Natural killer cell (primary cell): ENCODE measurements at regions not wholly inside any gene's neighbourhood (a gene's known extent, or its start where the extent isn't known, plus 50 kb on each side); places are given as distances from the start of the nearest gene placed in this dataset.
"Not testable (repeated sequence)": the region's sequence is repeated elsewhere in the genome, so short reads cannot be mapped to it uniquely, and the experiment has no call there.

ENCODE experiments used
- ATAC-seq, 3 donors: fragments of 150-1000 bp in 2 of 3; fragments of 200-7000 bp in 1 of 3; cut with Tn5 transposase; 1 replicate in 1 of 3; 2 replicates in 2 of 3; pipeline ENCODE4 v1.10.0; 2021; ENCODE audit warnings: mild to moderate bottlenecking in 2 of 3, moderate library complexity in 2 of 3
- DNase-seq, 2 donors: peaks; one replicate each; pipeline versions ENCODE4 v3.0.0 to v3.0.0-alpha.2; 2013 to 2021; ENCODE audit warnings: mixed read lengths in 1 of 2
- H3K27ac ChIP-seq: one replicate; pipeline ENCODE4 v1.5.1; 2013; ENCODE audit warnings: mild to moderate bottlenecking, low read length
- H3K27me3 ChIP-seq: one replicate; pipeline ENCODE4 v1.6.1; 2013; ENCODE audit warnings: low read length; ENCODE audit not compliant: control insufficient read depth, insufficient read depth
- H3K36me3 ChIP-seq: one replicate; pipeline ENCODE4 v1.6.1; 2013; ENCODE audit warnings: low read length; ENCODE audit not compliant: control insufficient read depth, insufficient read depth
- H3K4me1 ChIP-seq: one replicate; pipeline ENCODE4 v1.6.1; 2013; ENCODE audit warnings: low read length; ENCODE audit not compliant: control insufficient read depth, insufficient read depth
- H3K4me3 ChIP-seq: one replicate; pipeline ENCODE4 v1.5.1; 2013; ENCODE audit warnings: low read length
- H3K9me3 ChIP-seq: one replicate; pipeline ENCODE4 v1.6.1; 2013; ENCODE audit warnings: low read length; ENCODE audit not compliant: control insufficient read depth, insufficient read depth
- H3K27ac Mint-ChIP-seq, 2 donors: one replicate each; pipeline ENCODE4 v1.8.0; 2022; ENCODE audit warnings: mild to moderate bottlenecking in 2 of 2, mixed read lengths in 2 of 2, moderate library complexity in 1 of 2
- H3K27me3 Mint-ChIP-seq, 2 donors: one replicate each; pipeline ENCODE4 v1.8.0; 2022; ENCODE audit warnings: low read depth in 2 of 2, mixed read lengths in 2 of 2
- H3K36me3 Mint-ChIP-seq: one replicate; pipeline ENCODE4 v1.8.0; 2022; ENCODE audit warnings: mixed read lengths
- H3K4me1 Mint-ChIP-seq, 2 donors: one replicate each; pipeline ENCODE4 v1.8.0; 2022; ENCODE audit warnings: mixed read lengths in 2 of 2
- H3K4me3 Mint-ChIP-seq: one replicate; pipeline ENCODE4 v1.8.0; 2022; ENCODE audit warnings: mild to moderate bottlenecking, moderate library complexity, mixed read lengths
- H3K9me3 Mint-ChIP-seq, 2 donors: one replicate each; pipeline ENCODE4 v1.8.0; 2022; ENCODE audit warnings: mixed read lengths in 2 of 2
- CTCF ChIP-seq: fragments of 200-600 bp; IDR thresholded peaks from one replicate; pipeline ENCODE4 v1.8.0; 2022; ENCODE audit warnings: antibody characterized with exemption
- WGBS: methylation state at CpG from one replicate; pipeline ENCODE4 v1.1.7; 2013; ENCODE audit warnings: missing lambda C conversion rate; ENCODE audit not compliant: insufficient coverage; 5-methylcytosine and 5-hydroxymethylcytosine counted together
- intact Hi-C: fragments of 100-400 bp; cut with micrococcal nuclease; formaldehyde crosslinking; loops from one replicate; pipeline ENCODE4 v1.14.2; 2022

- H3K9me3 Mint-ChIP-seq = peaks cover 6 to 16% of the 10 kb centered on the region in 2 donors
- no peak overlapping the region for H3K27ac Mint-ChIP-seq
- no peaks in the 10 kb centered on the region for H3K36me3 Mint-ChIP-seq
- H3K27me3 ChIP-seq = no peaks in the 10 kb centered on the region
- ATAC-seq (no peak), DNase-seq (no peak)
- H3K4me3 ChIP-seq = no peak overlapping the region
- no peaks in the 10 kb centered on the region for H3K27me3 Mint-ChIP-seq
- peaks cover 12% of the 10 kb centered on the region in 2 donors for H3K4me1 Mint-ChIP-seq
- no peak overlapping the region for H3K27ac ChIP-seq
- H3K4me3 Mint-ChIP-seq = no peak overlapping the region
- H3K36me3 ChIP-seq = no peaks in the 10 kb centered on the region
- intact Hi-C loops = no loop called here
- TF ChIP-seq CTCF = no peak
- whole genome bisulfite sequencing = 82% methylated on average over 2 of the region's 2 CpGs
- no peaks in the 10 kb centered on the region for H3K4me1 ChIP-seq
- H3K9me3 ChIP-seq = no peaks in the 10 kb centered on the region
These were observed 104.9 kb downstream of the PLPPR4 start for GRCh38 chr1:99369154-99369553.

GRCh38 chr1:99370476-99370875 is 106.2 kb downstream of the PLPPR4 start:
- no peaks in the 10 kb centered on the region for H3K27me3 ChIP-seq
- Mint-ChIP-seq H3K4me1 (peaks cover 12 to 14% of the 10 kb centered on the region in 2 donors), H3K27ac (no peak overlapping the region), H3K27me3 (no peaks in the 10 kb centered on the region), H3K36me3 (no peaks in the 10 kb centered on the region), H3K9me3 (peaks cover 6 to 16% of the 10 kb centered on the region in 2 donors), H3K4me3 (no peak overlapping the region)
- H3K27ac ChIP-seq = no peak overlapping the region
- no peak for TF ChIP-seq CTCF
- no peak for ATAC-seq
- H3K4me3 ChIP-seq = no peak overlapping the region
- no peaks in the 10 kb centered on the region for H3K4me1 ChIP-seq
- no CpG with 5 or more reads among the region's 1 CpG for WGBS
- DNase-seq = no peak
- intact Hi-C loops = no loop called here
- no peaks in the 10 kb centered on the region for H3K36me3 ChIP-seq
- H3K9me3 ChIP-seq = no peaks in the 10 kb centered on the region

GRCh38 chr1:99371413-99371812 is 107.1 kb downstream of the PLPPR4 start:
- Histone ChIP-seq H3K36me3 (no peaks in the 10 kb centered on the region), H3K4me1 (no peaks in the 10 kb centered on the region), H3K27me3 (no peaks in the 10 kb centered on the region), H3K9me3 (no peaks in the 10 kb centered on the region), H3K4me3 (no peak overlapping the region), H3K27ac (no peak overlapping the region)
- no peak for DNase-seq
- Mint-ChIP-seq H3K4me3 (no peak overlapping the region), H3K36me3 (no peaks in the 10 kb centered on the region), H3K9me3 (peaks cover 6 to 14% of the 10 kb centered on the region in 2 donors), H3K27me3 (no peaks in the 10 kb centered on the region), H3K27ac (no peak overlapping the region), H3K4me1 (peaks cover 12 to 14% of the 10 kb centered on the region in 2 donors)
- no peak for ATAC-seq
- TF ChIP-seq CTCF = no peak
- 42% methylated on average over 1 of the region's 1 CpG for WGBS
- intact Hi-C loops = no loop called here

GRCh38 chr1:99374109-99374508 is 109.8 kb downstream of the PLPPR4 start:
- no peaks in the 10 kb centered on the region for H3K27me3 Mint-ChIP-seq
- no peaks in the 10 kb centered on the region for H3K36me3 ChIP-seq
- no peak for DNase-seq
- intact Hi-C loops = no loop called here
- ATAC-seq = peak in 2 of 3 donors; percentile 15 to 41
- no peaks in the 10 kb centered on the region for H3K9me3 ChIP-seq
- peaks cover 12 to 14% of the 10 kb centered on the region in 2 donors for H3K4me1 Mint-ChIP-seq
- H3K27ac ChIP-seq = no peak overlapping the region
- WGBS = 56% methylated on average over 9 of the region's 9 CpGs
- H3K4me3 ChIP-seq = no peak overlapping the region
- H3K4me3 Mint-ChIP-seq = peak overlapping the region; percentile 51
- H3K27ac Mint-ChIP-seq = no peak overlapping the region
- H3K4me1 ChIP-seq = no peaks in the 10 kb centered on the region
- H3K27me3 ChIP-seq = no peaks in the 10 kb centered on the region
- no peaks in the 10 kb centered on the region for H3K36me3 Mint-ChIP-seq
- peaks cover under 1 to 3% of the 10 kb centered on the region in 2 donors for H3K9me3 Mint-ChIP-seq
- TF ChIP-seq CTCF = no peak

- H3K4me3 ChIP-seq, H3K9me3 ChIP-seq, H3K27me3 Mint-ChIP-seq, H3K4me3 Mint-ChIP-seq, H3K4me1 ChIP-seq, H3K27ac Mint-ChIP-seq, intact Hi-C loops, ATAC-seq, H3K9me3 Mint-ChIP-seq, DNase-seq, H3K36me3 Mint-ChIP-seq, H3K36me3 ChIP-seq, H3K27ac ChIP-seq, H3K27me3 ChIP-seq: not testable (repeated sequence)
- peaks cover 12 to 14% of the 10 kb centered on the region in 2 donors for H3K4me1 Mint-ChIP-seq
These were observed 110.4 kb downstream of the PLPPR4 start for GRCh38 chr1:99374693-99375092.
